ENCODE measurements at regions not wholly inside any gene's neighbourhood (a gene's known extent, or its start where the extent isn't known, plus 50 kb on each side); places are given as distances from the start of the nearest gene placed in this dataset.

DNA sequence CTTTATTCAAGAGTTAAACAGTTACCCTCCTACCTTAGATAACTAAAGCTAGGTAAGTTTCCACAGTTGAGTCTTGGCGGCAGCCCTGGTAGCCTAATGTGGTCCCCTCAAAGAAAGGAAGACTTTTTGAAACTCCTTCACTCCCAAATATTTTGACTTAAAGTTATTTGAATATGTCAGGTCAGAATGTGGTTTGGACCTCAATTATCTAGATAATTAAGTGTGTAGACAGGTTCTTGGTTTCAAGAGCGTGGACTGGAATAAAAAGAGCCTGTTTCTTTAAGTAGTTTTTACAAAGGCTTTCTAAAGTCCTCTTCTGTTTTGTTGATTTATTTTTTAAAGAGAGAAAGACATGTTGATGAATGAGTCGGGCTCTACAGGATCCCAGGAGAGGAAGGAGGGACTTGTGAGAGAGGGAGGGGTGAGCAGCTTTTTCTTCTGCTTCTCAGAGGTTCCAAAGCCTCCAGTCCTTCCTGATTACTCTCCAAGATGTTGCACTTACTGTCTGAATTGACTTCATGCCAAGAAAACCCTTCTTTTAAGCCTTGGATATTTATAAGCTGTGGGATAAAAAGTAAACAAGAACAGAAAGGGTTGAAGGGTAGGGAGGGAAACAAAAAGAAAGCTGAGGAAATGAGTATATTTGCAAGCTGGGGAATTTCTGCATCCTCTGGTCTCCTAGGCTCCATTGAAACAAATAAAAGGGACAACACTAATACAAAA lies 457.4 kb downstream of the IGSF11 start:
- H3K27ac Mint-ChIP-seq = no peak overlapping the region
- no peak overlapping the region for H3K4me3 Mint-ChIP-seq
- POLR2A ChIA-PET = no interaction called here
- intact Hi-C loops (cut with micrococcal nuclease) = no loop called here
- CTCF ChIA-PET = no interaction called here
- H3K9me3 Mint-ChIP-seq = no peaks in the 10 kb centered on the region
- H3K36me3 Mint-ChIP-seq = no peaks in the 10 kb centered on the region
- H3K27me3 Mint-ChIP-seq = no peaks in the 10 kb centered on the region
- no peaks in the 10 kb centered on the region for H3K4me1 Mint-ChIP-seq (ENCODE audit: low read depth)
- DNase-seq = no peak

DNA sequence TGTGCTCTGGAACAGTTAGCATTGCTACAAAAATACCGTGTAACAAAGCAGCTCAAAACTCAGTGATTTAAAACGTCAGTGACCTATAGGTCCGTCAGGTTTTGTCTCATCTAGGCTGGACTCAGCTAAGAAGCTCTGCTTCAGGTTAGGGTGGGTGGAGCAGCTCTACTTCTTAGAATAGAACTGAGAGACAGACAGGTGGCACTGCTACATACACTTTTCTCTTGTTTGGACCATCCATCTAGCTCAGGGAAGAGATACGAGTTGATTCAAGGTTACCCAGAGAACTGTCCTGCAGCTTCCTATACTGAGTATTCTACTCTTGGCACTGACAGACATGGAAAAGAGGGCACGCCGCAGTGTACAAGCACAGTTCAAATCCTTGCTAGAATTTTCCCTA lies 456.1 kb downstream of the IGSF11 start:
- Mint-ChIP-seq H3K27me3 (no peaks in the 10 kb centered on the region), H3K9me3 (no peaks in the 10 kb centered on the region), H3K4me3 (no peak overlapping the region), H3K4me1 (ENCODE audit: low read depth) (no peaks in the 10 kb centered on the region), H3K36me3 (no peaks in the 10 kb centered on the region), H3K27ac (no peak overlapping the region)
- DNase-seq = no peak
- POLR2A ChIA-PET = no interaction called here
- CTCF ChIA-PET = no interaction called here
- intact Hi-C loops (cut with micrococcal nuclease) = no loop called here

DNA sequence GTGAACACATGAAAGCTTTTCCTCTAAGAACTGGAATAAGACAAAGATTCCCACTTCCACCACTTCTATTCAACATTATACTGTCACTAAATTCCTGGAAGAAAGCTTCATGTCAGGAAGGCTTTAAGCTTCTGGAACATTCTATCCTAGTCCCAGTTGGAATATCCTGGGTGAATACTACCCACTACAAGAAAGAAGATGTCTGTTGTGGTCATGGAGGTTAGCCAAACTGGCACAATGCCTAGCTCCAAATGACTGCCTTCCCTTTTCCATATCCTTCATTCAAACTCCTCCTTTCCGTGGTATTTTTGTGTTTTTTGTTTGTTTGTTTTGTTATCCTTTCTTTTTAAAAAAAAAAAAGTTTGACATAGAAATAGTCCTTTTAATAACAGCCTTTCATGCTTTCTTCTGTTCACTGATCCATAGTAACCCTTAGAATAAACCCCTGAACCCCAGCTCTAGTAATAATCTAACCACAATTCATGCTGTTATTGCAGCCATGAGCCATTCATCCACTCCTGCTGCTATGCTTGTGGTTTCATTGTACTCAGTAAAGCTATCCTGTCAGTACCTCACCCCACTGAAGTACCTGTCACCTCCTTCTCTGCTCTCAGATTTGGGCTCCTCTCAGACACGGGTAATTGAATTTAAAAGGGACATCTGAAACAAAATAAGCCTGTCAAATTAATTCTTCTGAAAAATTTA lies 447.5 kb downstream of the IGSF11 start:
- H3K9me3 Mint-ChIP-seq = no peaks in the 10 kb centered on the region
- no peaks in the 10 kb centered on the region for H3K27me3 Mint-ChIP-seq
- H3K4me1 Mint-ChIP-seq (ENCODE audit: low read depth) = no peaks in the 10 kb centered on the region
- no peak overlapping the region for H3K4me3 Mint-ChIP-seq
- no peak for DNase-seq
- POLR2A ChIA-PET = interaction anchor here (0.7 kb wide), 1 partner anchor 1607 kb away, joined by 3 read pairs; no protein-coding TSS in a partner anchor
- CTCF ChIA-PET = no interaction called here
- H3K27ac Mint-ChIP-seq = no peak overlapping the region
- intact Hi-C loops (cut with micrococcal nuclease) = no loop called here
- H3K36me3 Mint-ChIP-seq = no peaks in the 10 kb centered on the region

DNA sequence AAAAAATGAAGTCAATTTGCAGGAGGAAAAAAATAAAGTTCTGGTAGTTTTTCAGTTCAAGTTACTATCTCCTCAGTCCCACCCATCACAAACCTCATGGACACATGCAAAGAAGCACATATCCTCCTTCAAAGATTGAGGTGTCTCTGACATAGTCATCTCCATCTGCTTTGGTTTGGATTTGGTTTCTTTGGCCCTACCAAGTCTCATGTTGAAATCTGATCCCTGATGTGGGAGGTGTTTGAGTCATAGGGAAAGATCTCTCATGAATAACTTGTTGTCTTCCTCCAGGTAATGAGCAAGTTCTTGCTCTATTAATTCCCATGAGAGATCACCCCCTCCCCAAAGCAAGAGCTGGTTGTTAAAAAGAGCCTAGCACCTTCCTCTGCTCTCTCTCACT lies 446.8 kb downstream of the IGSF11 start:
- intact Hi-C loops (cut with micrococcal nuclease) = no loop called here
- H3K36me3 Mint-ChIP-seq = no peaks in the 10 kb centered on the region
- POLR2A ChIA-PET = no interaction called here
- no peak for DNase-seq
- no peaks in the 10 kb centered on the region for H3K27me3 Mint-ChIP-seq
- peaks cover 3% of the 10 kb centered on the region for H3K9me3 Mint-ChIP-seq
- no peaks in the 10 kb centered on the region for H3K4me1 Mint-ChIP-seq (ENCODE audit: low read depth)
- CTCF ChIA-PET = no interaction called here
- no peak overlapping the region for H3K4me3 Mint-ChIP-seq
- no peak overlapping the region for H3K27ac Mint-ChIP-seq

DNA sequence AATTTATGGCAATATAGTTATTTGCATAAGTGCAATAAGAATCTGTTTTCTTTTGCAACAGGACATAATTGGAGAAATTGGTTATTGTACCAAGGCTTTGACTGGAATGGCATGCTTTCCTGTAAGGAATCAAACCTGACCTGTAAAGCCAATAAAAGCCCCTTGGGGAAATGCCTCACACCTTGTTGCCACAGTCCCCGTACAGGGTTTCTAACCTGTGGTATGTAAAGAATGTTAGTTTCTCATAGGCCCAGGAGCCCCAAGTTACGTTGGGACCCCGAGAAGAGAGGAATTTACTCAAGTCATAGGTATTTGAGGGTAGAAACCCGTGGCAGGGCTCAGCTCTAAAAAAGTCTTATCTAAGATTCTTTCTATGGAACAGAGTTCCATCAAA lies 441.4 kb downstream of the IGSF11 start:
- intact Hi-C loops (cut with micrococcal nuclease) = no loop called here
- H3K27ac Mint-ChIP-seq = no peak overlapping the region
- CTCF ChIA-PET = no interaction called here
- H3K9me3 Mint-ChIP-seq = peaks cover 15% of the 10 kb centered on the region
- H3K27me3 Mint-ChIP-seq = no peaks in the 10 kb centered on the region
- no peaks in the 10 kb centered on the region for H3K4me1 Mint-ChIP-seq (ENCODE audit: low read depth)
- POLR2A ChIA-PET = no interaction called here
- no peak overlapping the region for H3K4me3 Mint-ChIP-seq
- no peak for DNase-seq
- no peaks in the 10 kb centered on the region for H3K36me3 Mint-ChIP-seq

DNA sequence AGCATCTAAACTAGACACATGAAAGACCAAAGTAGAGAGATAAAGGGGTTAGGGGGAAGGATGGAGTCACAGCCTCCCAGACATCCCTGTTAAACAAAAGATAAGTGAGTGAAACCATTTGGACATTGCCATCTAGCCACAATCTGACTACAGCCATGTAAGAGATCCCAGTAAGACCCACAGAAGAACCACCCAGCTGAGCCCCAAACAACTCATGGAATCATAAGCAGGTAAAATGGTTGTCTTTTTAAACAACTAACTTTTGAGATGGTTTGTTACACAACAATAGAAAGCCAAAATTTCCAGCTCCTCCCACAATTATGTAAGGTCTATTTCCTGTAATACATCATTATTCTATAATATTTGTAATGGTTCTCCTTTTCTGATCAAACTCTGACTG lies 437.5 kb downstream of the IGSF11 start:
- Mint-ChIP-seq H3K4me1 (ENCODE audit: low read depth) (no peaks in the 10 kb centered on the region), H3K27me3 (no peaks in the 10 kb centered on the region), H3K4me3 (no peak overlapping the region), H3K36me3 (no peaks in the 10 kb centered on the region), H3K27ac (no peak overlapping the region), H3K9me3 (peaks cover 15% of the 10 kb centered on the region)
- intact Hi-C loops (cut with micrococcal nuclease) = no loop called here
- POLR2A ChIA-PET = no interaction called here
- DNase-seq = no peak
- CTCF ChIA-PET = no interaction called here

DNA sequence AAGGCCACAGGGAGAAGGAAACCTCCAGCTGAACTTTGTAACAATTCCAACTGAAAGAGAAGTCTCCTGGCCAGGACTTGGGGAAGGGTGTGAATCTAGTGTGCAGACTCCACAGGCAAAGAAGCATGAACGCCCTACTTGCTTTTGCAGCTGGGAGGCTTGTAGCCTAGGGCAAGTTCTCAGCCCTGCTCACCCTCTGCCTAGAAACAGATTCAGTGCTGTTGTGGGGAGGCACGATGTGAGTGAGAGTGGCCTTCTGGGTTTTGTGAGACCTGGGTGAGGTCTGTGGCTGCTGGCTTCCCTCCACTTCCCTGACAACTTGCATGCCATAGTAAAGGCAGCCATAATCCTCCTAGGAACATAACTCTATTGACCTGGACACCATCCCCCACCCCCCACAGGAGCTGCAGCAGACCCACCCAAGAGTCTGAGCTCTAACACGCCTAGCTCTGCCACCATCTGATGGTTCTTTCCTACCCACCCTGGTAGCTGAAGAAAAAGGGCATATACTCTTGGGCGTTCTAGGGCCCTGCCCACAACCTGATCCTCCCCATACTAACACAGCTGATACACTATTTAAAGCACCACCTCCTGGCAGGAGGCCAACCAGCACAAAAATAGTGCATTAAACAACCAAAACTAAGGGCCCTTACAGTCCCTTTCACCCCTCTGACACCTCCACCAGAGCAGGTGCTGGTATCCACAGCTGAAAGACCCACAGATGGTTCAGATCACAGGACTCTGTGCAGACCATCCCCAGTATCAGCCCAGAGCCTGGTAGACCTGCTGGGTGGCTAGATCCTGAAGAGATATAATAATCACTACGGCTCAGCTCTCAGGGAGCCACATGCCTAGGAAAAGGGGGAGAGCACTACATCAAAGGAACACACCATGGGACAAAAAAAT lies 426.5 kb downstream of the IGSF11 start:
- no peak overlapping the region for H3K27ac Mint-ChIP-seq
- CTCF ChIA-PET = no interaction called here
- no peak for DNase-seq
- POLR2A ChIA-PET = no interaction called here
- intact Hi-C loops (cut with micrococcal nuclease) = no loop called here
- peaks cover 3% of the 10 kb centered on the region for H3K9me3 Mint-ChIP-seq
- no peaks in the 10 kb centered on the region for H3K27me3 Mint-ChIP-seq
- no peak overlapping the region for H3K4me3 Mint-ChIP-seq
- no peaks in the 10 kb centered on the region for H3K36me3 Mint-ChIP-seq
- no peaks in the 10 kb centered on the region for H3K4me1 Mint-ChIP-seq (ENCODE audit: low read depth)

DNA sequence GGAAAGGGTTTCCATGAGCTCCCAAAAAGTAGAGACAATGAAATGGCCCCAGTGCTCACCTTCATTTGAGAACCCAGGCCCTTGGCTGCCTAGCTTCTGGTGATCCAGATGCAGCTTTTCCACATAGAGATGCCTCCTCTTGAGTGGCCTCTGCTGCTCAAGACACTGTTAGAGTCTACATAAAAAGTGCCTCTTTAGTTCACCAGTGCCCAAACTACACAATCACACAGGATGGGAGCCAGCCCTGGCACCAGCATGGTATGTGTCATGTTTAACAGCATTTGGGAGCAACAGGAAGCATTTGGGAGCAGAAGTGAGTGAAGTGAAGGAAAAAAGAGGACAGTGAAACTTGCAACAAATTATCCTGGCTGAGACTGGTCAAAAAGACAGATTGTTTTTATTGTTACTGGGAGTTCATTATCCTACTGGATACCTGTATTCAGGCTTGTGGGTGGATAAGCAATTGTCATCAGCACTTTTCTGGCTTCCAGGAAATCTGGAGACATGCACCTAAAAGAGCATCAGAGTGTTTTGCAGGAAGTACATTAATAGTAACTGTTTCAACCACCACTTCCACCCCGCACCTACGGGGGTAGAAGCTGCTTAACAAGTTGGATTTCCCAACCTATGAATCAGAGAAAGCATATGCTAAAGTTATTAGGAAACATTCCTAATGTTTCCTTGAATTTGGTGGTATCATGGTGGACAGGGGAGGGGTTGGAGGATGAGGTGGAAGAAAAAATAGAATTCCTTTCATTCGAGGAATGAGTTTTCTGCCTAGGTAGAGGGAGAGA lies 416.2 kb downstream of the IGSF11 start:
- Mint-ChIP-seq H3K4me3 (no peak overlapping the region), H3K27ac (no peak overlapping the region), H3K4me1 (ENCODE audit: low read depth) (no peaks in the 10 kb centered on the region), H3K36me3 (no peaks in the 10 kb centered on the region), H3K9me3 (no peaks in the 10 kb centered on the region), H3K27me3 (no peaks in the 10 kb centered on the region)
- intact Hi-C loops (cut with micrococcal nuclease) = no loop called here
- CTCF ChIA-PET = no interaction called here
- POLR2A ChIA-PET = no interaction called here
- no peak for DNase-seq

DNA sequence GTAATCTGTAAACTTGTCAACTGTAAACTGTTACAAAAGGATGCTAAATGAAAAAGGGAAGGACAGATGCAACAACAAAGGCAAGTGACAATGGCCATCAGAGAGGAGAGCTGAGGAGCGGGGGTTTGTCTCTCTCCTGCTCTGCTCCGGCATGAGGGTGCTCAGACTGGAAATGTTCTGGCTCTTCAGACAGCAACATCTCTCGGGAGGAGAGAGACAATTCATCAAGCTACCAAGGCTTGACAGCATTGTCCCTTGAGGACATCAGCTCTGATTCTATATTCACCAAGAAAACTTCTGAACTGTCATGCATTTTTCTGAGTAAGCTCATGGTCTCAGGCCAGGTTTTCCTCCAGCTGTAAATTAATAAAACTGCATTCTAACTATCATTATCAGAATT lies 408.2 kb downstream of the IGSF11 start:
- ChIA-PET POLR2A (no interaction called here), CTCF (no interaction called here)
- DNase-seq = no peak
- Mint-ChIP-seq H3K27ac (no peak overlapping the region), H3K27me3 (peaks cover 1% of the 10 kb centered on the region), H3K4me3 (no peak overlapping the region), H3K36me3 (no peaks in the 10 kb centered on the region), H3K4me1 (ENCODE audit: low read depth) (no peaks in the 10 kb centered on the region), H3K9me3 (no peaks in the 10 kb centered on the region)
- intact Hi-C loops (cut with micrococcal nuclease) = no loop called here

DNA sequence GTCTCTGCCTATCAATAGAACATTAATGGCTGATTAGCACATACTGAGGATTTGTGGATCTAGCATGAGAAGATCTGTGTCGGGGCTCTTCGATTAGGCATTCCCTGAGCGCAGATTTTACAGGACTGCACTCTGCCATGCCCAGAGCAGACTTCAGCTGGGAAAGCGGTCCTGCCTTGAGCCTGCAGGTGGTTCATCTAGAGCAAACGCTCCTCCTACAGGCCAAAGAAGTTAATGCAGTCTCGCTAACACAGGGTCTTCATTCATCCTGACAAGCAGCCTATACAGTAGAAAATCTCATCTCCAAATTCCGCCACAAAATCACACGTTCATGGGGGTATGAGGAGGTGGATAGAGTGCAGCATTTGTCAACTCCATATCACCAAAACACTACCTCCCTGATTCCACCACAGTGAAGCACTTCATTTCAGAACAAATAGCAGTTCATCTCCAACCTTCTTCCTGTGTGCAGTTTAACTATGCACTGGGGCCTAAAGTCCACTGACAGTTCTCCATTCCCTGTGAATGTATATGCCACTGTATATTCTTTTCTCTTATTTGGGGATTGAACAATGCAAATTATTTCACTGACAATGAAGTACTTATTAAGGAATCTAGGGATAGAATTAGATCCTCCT lies 405.8 kb downstream of the IGSF11 start:
- Mint-ChIP-seq H3K36me3 (no peaks in the 10 kb centered on the region), H3K27ac (no peak overlapping the region), H3K9me3 (no peaks in the 10 kb centered on the region), H3K4me3 (no peak overlapping the region), H3K4me1 (ENCODE audit: low read depth) (no peaks in the 10 kb centered on the region), H3K27me3 (peaks cover 1% of the 10 kb centered on the region)
- POLR2A ChIA-PET = no interaction called here
- intact Hi-C loops (cut with micrococcal nuclease) = no loop called here
- CTCF ChIA-PET = no interaction called here
- peak; percentile 32 for DNase-seq

DNA sequence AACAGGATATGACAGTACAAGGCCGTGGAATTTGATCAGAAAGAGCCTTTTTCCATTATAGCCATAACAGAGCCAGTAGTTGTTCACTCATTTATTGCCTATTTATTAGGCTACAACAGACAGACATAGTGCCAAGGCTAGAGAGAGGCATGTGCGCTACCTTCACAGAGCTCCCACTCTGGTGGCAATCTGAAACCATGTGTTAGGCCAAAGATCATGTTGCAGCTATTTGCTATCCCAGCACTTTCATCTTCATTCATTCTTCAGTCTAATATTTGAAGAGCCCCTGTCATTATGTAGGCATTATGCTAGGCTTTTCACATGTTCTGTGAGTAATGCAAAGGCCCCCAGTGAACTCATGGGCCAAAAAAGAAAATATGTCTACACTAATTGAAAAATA lies 404.8 kb downstream of the IGSF11 start:
- Mint-ChIP-seq H3K27ac (no peak overlapping the region), H3K9me3 (no peaks in the 10 kb centered on the region), H3K36me3 (no peaks in the 10 kb centered on the region), H3K27me3 (peaks cover 1% of the 10 kb centered on the region), H3K4me3 (no peak overlapping the region), H3K4me1 (ENCODE audit: low read depth) (no peaks in the 10 kb centered on the region)
- DNase-seq = no peak
- ChIA-PET POLR2A (no interaction called here), CTCF (no interaction called here)
- intact Hi-C loops (cut with micrococcal nuclease) = no loop called here

DNA sequence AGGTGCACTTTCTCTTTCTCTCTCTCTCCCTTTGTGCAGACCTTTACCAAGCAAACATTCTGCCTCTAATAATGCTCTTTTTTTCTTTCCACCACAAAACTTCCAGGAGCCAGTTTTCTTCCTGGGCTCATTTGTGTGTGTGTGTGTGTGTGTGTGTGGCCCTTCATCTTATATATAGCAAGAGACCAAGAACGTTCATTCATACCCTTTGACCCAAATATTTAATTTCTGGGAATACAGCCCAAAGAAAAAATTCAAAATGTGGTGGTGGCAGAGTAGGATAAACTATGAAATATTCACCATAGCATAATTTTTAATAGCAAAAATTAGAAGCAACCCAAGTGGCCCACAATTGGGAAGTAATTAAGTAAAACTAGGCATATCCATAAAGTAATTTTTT lies 398.9 kb downstream of the IGSF11 start:
- Mint-ChIP-seq H3K36me3 (no peaks in the 10 kb centered on the region), H3K9me3 (no peaks in the 10 kb centered on the region), H3K4me3 (no peak overlapping the region), H3K27me3 (no peaks in the 10 kb centered on the region), H3K4me1 (ENCODE audit: low read depth) (no peaks in the 10 kb centered on the region), H3K27ac (no peak overlapping the region)
- no peak for DNase-seq
- intact Hi-C loops (cut with micrococcal nuclease) = no loop called here
- ChIA-PET POLR2A (no interaction called here), CTCF (no interaction called here)
